ENCODE measurements at regions not wholly inside any gene's neighbourhood (a gene's known extent, or its start where the extent isn't known, plus 50 kb on each side); places are given as distances from the start of the nearest gene placed in this dataset.
"Not testable (repeated sequence)": the region's sequence is repeated elsewhere in the genome, so short reads cannot be mapped to it uniquely, and the experiment has no call there.

DNA sequence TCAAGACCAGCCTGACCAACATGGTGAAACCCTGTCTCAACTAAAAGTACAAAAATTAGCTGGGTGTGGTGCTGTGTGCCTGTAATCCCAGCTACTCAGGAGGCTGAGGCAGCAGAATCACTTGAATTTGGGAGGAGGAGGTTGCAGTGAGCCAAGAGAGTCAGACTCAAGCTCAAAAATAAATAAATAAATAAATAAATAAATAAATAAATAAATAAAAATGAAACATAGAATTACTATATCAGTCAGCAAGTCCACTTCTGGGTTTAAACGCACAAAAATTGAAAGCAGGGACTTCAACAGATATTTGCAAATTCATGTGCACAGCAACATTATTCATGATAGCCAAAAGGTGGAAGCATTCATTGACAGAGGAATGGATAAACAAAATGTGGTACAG lies 875.2 kb upstream of the ALG10B start:
- H3K9me3 ChIP-seq (ENCODE audit: control insufficient read depth, insufficient read depth, low read length); POLR2A ChIA-PET; H3K4me3 ChIP-seq (ENCODE audit: low read depth, low read length); H3K27me3 ChIP-seq (ENCODE audit: control insufficient read depth, insufficient read depth, low read length); CTCF ChIA-PET; H3K27ac ChIP-seq (ENCODE audit: low read depth, low read length); DNase-seq (ENCODE audit: low read depth, low spot score): not testable (repeated sequence)

DNA sequence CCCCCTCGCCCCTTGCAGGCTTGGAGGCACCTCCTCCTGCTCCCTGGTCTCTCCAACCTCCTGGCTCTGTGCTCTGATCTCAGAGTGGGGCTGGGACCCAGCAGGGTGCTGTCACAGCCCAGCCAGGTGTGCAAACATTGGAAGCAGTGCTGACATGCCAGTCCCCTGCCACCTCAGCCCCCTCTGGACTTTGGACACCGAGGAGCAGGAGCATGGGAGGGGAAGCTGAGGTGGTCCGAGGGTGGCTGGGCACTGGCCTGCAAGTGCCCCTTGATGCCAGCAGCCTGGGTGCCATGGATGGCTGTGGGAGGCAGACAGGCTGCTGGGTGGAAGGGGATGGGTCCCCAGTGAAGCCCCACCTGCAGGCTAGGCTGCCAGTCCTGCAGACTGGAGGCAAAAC lies 860.9 kb upstream of the ALG10B start:
- DNase-seq (ENCODE audit: low read depth, low spot score); H3K27me3 ChIP-seq (ENCODE audit: control insufficient read depth, insufficient read depth, low read length); H3K4me3 ChIP-seq (ENCODE audit: low read depth, low read length); H3K27ac ChIP-seq (ENCODE audit: low read depth, low read length); CTCF ChIA-PET; POLR2A ChIA-PET: not testable (repeated sequence)
- peaks cover 11% of the 10 kb centered on the region for H3K9me3 ChIP-seq (ENCODE audit: control insufficient read depth, insufficient read depth, low read length)

GRCh38 chr12:37497939-37498338 lies 818.6 kb upstream of the ALG10B start:
- H3K27ac ChIP-seq (ENCODE audit: low read depth, low read length); H3K9me3 ChIP-seq (ENCODE audit: control insufficient read depth, insufficient read depth, low read length); DNase-seq (ENCODE audit: low read depth, low spot score); CTCF ChIA-PET; H3K27me3 ChIP-seq (ENCODE audit: control insufficient read depth, insufficient read depth, low read length); H3K4me3 ChIP-seq (ENCODE audit: low read depth, low read length); POLR2A ChIA-PET: not testable (repeated sequence)

DNA sequence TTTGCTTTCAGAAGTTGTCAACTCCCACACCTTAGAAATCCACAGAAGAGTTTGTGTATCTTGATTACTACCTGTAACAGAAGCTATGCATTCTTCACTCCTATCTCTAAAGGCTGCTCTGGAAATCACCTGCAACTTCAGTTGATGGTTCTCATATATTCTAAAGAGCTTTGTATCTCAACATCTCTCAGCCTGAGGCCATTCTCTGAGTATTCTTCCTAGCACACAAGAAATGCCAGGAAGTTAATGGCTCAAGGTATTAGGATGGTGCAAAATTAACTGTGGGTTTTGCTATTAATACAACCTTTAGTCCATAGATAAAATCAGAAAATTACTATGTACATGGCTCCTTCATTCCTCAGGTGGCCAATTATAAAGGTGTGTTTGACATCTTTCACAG lies 806.3 kb upstream of the ALG10B start:
- POLR2A ChIA-PET; H3K9me3 ChIP-seq (ENCODE audit: control insufficient read depth, insufficient read depth, low read length); CTCF ChIA-PET: not testable (repeated sequence)

GRCh38 chr12:37540581-37540980 lies 776.0 kb upstream of the ALG10B start:
- DNase-seq (ENCODE audit: low read depth, low spot score); H3K4me3 ChIP-seq (ENCODE audit: low read depth, low read length); POLR2A ChIA-PET; CTCF ChIA-PET; H3K27me3 ChIP-seq (ENCODE audit: control insufficient read depth, insufficient read depth, low read length); H3K27ac ChIP-seq (ENCODE audit: low read depth, low read length): not testable (repeated sequence)
- H3K9me3 ChIP-seq (ENCODE audit: control insufficient read depth, insufficient read depth, low read length): peaks cover 45% of the 10 kb centered on the region

More for the DNA sequence above, 806.3 kb upstream of the ALG10B start:
- H3K27me3 ChIP-seq (ENCODE audit: control insufficient read depth, insufficient read depth, low read length); H3K4me3 ChIP-seq (ENCODE audit: low read depth, low read length); H3K27ac ChIP-seq (ENCODE audit: low read depth, low read length); DNase-seq (ENCODE audit: low read depth, low spot score): not testable (repeated sequence)

GRCh38 chr12:37541356-37541755 lies 775.2 kb upstream of the ALG10B start:
- no peak for TF ChIP-seq CTCF (IDR thresholded peaks at IDR 0.05; ENCODE audit: low read depth, low read length)
- Histone ChIP-seq H3K27ac (ENCODE audit: low read depth, low read length) (no peak overlapping the region), H3K27me3 (ENCODE audit: control insufficient read depth, insufficient read depth, low read length) (no peaks in the 10 kb centered on the region), H3K4me3 (ENCODE audit: low read depth, low read length) (no peak overlapping the region), H3K9me3 (ENCODE audit: control insufficient read depth, insufficient read depth, low read length) (peaks cover 52% of the 10 kb centered on the region)
- no peak for DNase-seq (ENCODE audit: low read depth, low spot score)
- ChIA-PET POLR2A (no interaction called here), CTCF (no interaction called here)

DNA sequence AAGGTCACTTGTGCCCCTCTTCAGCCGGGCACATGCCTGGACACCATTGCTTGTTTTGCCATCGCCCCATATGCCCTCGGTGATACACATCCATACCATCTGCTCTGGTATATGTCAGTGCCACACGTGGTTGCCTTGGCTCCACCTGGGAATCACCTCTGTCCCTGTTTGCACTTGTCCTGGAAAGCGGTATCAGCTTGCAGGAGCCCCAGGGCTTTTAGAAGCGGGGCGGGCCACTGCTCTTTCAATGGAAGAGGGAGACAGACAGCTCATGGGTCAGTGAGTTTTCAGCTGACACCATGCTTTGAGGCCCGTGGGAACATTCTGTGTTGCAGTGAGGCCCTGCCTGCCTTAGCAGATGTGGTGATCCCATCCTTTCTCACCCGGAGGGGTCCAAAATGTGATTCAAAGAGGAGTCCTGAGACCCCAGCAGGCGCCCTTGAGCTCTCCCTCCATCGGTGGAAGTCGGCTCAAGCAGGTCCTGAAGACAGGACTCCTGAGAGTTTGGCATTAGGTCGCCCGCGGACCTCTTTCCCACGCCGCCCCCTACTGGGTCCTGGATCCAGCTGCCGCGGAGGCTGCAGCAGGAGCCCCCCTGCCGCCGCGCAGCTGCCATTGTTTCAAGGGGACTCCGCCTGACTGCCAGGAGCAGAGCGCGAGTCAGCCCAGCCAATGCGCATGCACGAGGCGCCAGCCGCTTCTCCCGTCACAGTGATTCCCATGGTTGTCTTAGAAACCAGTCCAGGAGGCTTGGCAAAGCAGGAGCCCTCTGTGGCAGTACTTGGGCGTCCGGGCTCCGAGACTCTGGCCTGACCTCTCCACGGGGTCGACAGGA lies 773.2 kb upstream of the ALG10B start:
- DNase-seq (ENCODE audit: low read depth, low spot score): no peak
- CTCF ChIA-PET: no interaction called here
- no peak overlapping the region for H3K27ac ChIP-seq (ENCODE audit: low read depth, low read length)
- POLR2A ChIA-PET: no interaction called here
- no peaks in the 10 kb centered on the region for H3K27me3 ChIP-seq (ENCODE audit: control insufficient read depth, insufficient read depth, low read length)
- no peak overlapping the region for H3K4me3 ChIP-seq (ENCODE audit: low read depth, low read length)
- peaks cover 71% of the 10 kb centered on the region for H3K9me3 ChIP-seq (ENCODE audit: control insufficient read depth, insufficient read depth, low read length)
- no peak for TF ChIP-seq CTCF (IDR thresholded peaks at IDR 0.05; ENCODE audit: low read depth, low read length)

All from AG04450 (cell line).